Nephron (organoid): ENCODE measurements at regions not wholly inside any gene's neighbourhood (a gene's known extent, or its start where the extent isn't known, plus 50 kb on each side); places are given as distances from the start of the nearest gene placed in this dataset.

Source experiments
- H3K27ac Mint-ChIP-seq, 3 experiments: 2 replicates each; pipeline ENCODE4 v1.8.0; 2020; ENCODE audit warnings: mixed read lengths in 3 of 3, mild to moderate bottlenecking in 2 of 3, moderate library complexity in 1 of 3
- H3K27me3 Mint-ChIP-seq: 2 replicates; pipeline ENCODE4 v1.8.0; 2021; ENCODE audit warnings: low read depth, mild to moderate bottlenecking, moderate library complexity, mixed read lengths
- H3K36me3 Mint-ChIP-seq: 2 replicates; pipeline ENCODE4 v1.8.0; 2020; ENCODE audit warnings: low read depth, mixed read lengths
- H3K4me1 Mint-ChIP-seq: 2 replicates; pipeline ENCODE4 v1.8.0; 2020; ENCODE audit warnings: mixed read lengths
- H3K4me3 Mint-ChIP-seq, 3 experiments: 2 replicates each; pipeline ENCODE4 v1.8.0; 2020; ENCODE audit warnings: mild to moderate bottlenecking in 3 of 3, mixed read lengths in 3 of 3, moderate library complexity in 2 of 3
- H3K9me3 Mint-ChIP-seq: 2 replicates; pipeline ENCODE4 v1.8.0; 2020; ENCODE audit warnings: mixed read lengths
- TF ChIP-seq, protein P1 (sequence below), 3 experiments: fragments of 200-600 bp; sonication (generic); IDR thresholded peaks; one replicate each; pipeline ENCODE4 v1.5.0; 2021; ENCODE audit warnings: antibody characterized with exemption in 3 of 3; ENCODE audit not compliant: unreplicated experiment in 3 of 3

DNA sequence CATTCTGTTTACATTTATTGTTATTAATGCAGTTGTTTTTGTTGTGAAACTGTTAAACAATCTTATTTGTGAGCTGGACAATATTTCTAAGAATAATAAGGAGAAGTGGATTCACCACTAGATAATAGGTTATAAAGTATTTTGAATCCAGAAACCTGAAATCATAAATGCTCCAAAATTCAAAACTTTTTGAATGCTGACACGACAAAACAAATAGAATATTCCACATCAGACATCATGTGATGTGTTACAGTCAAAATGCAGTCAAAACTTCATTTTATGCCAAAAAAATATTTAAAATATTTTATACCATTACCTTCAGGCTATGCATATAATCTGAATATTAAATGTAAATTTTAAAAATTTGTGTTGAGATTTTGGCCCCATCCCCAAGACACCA, 1321.4 kb downstream of the SLITRK1 start:
- TF ChIP-seq, protein P1, sequence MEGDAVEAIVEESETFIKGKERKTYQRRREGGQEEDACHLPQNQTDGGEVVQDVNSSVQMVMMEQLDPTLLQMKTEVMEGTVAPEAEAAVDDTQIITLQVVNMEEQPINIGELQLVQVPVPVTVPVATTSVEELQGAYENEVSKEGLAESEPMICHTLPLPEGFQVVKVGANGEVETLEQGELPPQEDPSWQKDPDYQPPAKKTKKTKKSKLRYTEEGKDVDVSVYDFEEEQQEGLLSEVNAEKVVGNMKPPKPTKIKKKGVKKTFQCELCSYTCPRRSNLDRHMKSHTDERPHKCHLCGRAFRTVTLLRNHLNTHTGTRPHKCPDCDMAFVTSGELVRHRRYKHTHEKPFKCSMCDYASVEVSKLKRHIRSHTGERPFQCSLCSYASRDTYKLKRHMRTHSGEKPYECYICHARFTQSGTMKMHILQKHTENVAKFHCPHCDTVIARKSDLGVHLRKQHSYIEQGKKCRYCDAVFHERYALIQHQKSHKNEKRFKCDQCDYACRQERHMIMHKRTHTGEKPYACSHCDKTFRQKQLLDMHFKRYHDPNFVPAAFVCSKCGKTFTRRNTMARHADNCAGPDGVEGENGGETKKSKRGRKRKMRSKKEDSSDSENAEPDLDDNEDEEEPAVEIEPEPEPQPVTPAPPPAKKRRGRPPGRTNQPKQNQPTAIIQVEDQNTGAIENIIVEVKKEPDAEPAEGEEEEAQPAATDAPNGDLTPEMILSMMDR (IDR thresholded peaks at IDR 0.05; ENCODE audit: unreplicated experiment in 3 of 3), result no peak
- no peaks in the 10 kb centered on the region for H3K27me3 Mint-ChIP-seq
- no peaks in the 10 kb centered on the region for H3K4me1 Mint-ChIP-seq
- H3K4me3 Mint-ChIP-seq, result no peak overlapping the region
- no peaks in the 10 kb centered on the region for H3K36me3 Mint-ChIP-seq
- no peak overlapping the region for H3K27ac Mint-ChIP-seq
- H3K9me3 Mint-ChIP-seq, result no peaks in the 10 kb centered on the region

DNA sequence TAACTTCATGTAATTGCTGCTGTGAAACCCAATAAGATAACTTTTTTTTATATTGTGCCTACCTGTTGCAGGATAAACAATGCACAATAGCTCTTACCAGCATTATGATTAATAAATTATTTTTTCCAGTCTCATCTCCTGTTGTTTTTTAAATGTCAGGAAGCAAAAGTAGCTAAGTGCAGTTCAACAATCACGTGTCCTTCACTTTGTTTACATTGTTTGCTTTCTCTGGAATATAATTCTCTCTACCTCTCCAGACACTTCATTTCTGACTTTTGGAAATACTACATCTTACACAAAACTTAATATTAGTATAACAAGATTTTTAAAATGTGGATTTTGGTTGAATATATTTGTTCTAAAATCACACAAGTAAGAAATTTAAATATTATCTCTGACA, 1359.4 kb downstream of the SLITRK1 start:
- Mint-ChIP-seq H3K4me3 (no peak overlapping the region), H3K36me3 (no peaks in the 10 kb centered on the region), H3K27me3 (no peaks in the 10 kb centered on the region), H3K9me3 (no peaks in the 10 kb centered on the region), H3K27ac (no peak overlapping the region), H3K4me1 (no peaks in the 10 kb centered on the region)
- TF ChIP-seq, protein P1 (IDR thresholded peaks at IDR 0.05; ENCODE audit: unreplicated experiment in 3 of 3), result no peak

DNA sequence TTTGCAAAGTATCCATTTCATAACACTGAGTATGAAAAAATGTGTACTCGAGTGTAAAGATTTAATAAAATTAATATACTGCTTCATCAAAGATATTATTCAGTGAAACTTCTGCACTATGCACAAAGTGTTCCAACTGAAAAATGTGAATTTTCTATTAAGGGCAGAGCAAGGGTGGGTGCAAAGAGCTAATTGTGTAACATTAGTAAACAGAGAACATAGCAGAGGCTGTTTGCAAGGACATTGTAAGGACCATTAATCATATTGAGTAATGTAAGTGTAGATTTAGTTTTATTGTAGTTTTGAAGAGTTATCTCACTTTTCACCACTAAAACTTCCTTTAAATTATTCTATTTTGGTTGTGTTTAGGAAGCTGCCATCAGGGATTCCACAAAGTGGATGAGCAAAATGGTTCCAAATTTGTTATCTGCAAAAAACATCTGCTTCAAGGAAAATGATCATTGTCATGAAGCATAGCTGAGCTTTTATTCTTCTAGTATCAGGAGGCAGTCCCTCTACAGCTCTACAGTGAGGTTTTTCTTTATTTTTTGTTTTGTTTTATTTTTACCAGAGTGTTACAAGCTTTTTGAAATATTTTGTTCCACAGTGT, 1375.4 kb downstream of the SLITRK1 start:
- H3K9me3 Mint-ChIP-seq, result no peaks in the 10 kb centered on the region
- H3K36me3 Mint-ChIP-seq, result no peaks in the 10 kb centered on the region
- H3K27me3 Mint-ChIP-seq, result no peaks in the 10 kb centered on the region
- TF ChIP-seq, protein P1 (IDR thresholded peaks at IDR 0.05; ENCODE audit: unreplicated experiment in 3 of 3), result no peak
- no peak overlapping the region for H3K27ac Mint-ChIP-seq
- H3K4me1 Mint-ChIP-seq, result no peaks in the 10 kb centered on the region
- no peak overlapping the region for H3K4me3 Mint-ChIP-seq

DNA sequence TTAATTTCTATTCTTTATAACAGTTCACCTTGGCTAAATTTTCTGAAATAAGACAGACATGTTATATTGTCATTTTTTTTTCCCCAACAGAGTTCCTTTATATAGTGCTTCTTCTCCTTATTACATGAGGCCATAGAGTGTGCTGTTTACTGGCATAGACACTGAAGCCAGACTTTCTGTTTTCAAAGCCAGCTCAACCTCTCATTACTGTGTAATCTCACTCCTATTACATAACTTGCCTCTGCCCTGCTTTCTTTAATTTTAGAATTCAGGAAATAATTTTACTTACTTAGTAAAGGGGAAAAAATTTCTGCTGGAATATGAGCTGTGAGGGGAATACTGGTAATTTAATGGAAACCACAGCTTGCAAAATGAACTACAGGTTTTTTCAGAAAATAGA, 1380.4 kb downstream of the SLITRK1 start:
- no peaks in the 10 kb centered on the region for H3K4me1 Mint-ChIP-seq
- TF ChIP-seq, protein P1 (IDR thresholded peaks at IDR 0.05; ENCODE audit: unreplicated experiment in 3 of 3), result no peak
- H3K27me3 Mint-ChIP-seq, result no peaks in the 10 kb centered on the region
- H3K4me3 Mint-ChIP-seq, result no peak overlapping the region
- no peak overlapping the region for H3K27ac Mint-ChIP-seq
- no peaks in the 10 kb centered on the region for H3K36me3 Mint-ChIP-seq
- H3K9me3 Mint-ChIP-seq, result no peaks in the 10 kb centered on the region

DNA sequence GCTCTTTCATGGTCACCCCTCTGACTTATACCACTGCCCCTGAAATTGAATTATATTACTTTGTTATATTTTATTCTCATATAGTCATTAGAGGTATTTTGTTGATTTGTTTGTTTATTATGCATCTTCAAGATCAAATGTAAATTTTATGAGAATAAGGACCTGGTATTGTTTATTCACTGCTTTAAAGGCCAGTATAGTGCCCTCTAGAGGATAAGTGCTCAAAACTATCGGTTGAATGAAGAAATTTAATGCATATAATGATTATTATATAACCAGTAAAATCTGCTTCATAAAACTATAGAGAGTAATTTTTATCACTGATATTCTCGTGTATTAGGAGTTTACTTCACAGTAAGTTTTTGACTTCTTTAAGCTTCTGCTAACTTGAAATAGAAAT, 1401.9 kb downstream of the SLITRK1 start:
- H3K4me1 Mint-ChIP-seq, result no peaks in the 10 kb centered on the region
- no peak overlapping the region for H3K4me3 Mint-ChIP-seq

DNA sequence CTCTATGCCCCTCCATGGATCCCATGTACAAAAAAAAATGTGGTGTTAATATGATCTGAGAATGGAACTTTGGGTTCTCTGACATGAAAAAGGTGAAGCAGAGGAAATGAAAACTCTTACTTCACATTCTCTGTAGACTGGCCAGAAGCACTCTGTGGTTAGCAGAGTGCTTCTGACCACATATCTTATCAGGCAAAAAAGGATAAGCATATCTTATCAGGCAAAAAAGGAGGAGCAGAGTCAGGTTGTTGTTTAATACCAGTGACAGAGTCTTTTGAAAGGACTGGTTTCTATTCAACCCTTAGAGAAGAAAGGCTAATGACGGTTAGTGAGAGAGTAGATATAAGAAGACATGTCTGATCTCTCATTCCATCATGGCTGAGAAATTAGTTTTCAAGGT, 1404.8 kb downstream of the SLITRK1 start:
- TF ChIP-seq, protein P1 (IDR thresholded peaks at IDR 0.05; ENCODE audit: unreplicated experiment in 3 of 3), result no peak
- H3K4me3 Mint-ChIP-seq, result no peak overlapping the region
- no peaks in the 10 kb centered on the region for H3K27me3 Mint-ChIP-seq
- no peaks in the 10 kb centered on the region for H3K9me3 Mint-ChIP-seq
- no peaks in the 10 kb centered on the region for H3K36me3 Mint-ChIP-seq
- H3K4me1 Mint-ChIP-seq, result no peaks in the 10 kb centered on the region
- H3K27ac Mint-ChIP-seq, result no peak overlapping the region

More for the DNA sequence above, 1401.9 kb downstream of the SLITRK1 start:
- TF ChIP-seq, protein P1 (IDR thresholded peaks at IDR 0.05; ENCODE audit: unreplicated experiment in 3 of 3), result peak in 2 of 3 experiments; percentile 9 to 17
- Mint-ChIP-seq H3K36me3 (no peaks in the 10 kb centered on the region), H3K9me3 (no peaks in the 10 kb centered on the region), H3K27ac (no peak overlapping the region), H3K27me3 (no peaks in the 10 kb centered on the region)
